K562 (cell line): ENCODE measurements at regions not wholly inside any gene's neighbourhood (a gene's known extent, or its start where the extent isn't known, plus 50 kb on each side); places are given as distances from the start of the nearest gene placed in this dataset.

ENCODE experiments used
- ATAC-seq: fragments of 200-7000 bp; cut with Tn5 transposase; 3 replicates; pipeline ENCODE4 v1.9.1; 2020; ENCODE audit warnings: moderate library complexity
- BruUV-seq: library from RNA; stranded (reverse); fragments of 400-500 nt; replicated peaks from 2 replicates; lab custom pipeline; 2021; lab: Mats Ljungman, UMichigan
- CTCF ChIA-PET: fragments of 300-600 bp; formaldehyde crosslinking; extraction: SDS; loops from one replicate; lab custom pipeline; 2021; ENCODE audit warnings: low intra/inter-chr PET ratio; lab: Yijun Ruan, JAX
- POLR2A ChIA-PET: fragments of 300-600, 350-650 bp; sonication (Branson Sonifier 250); formaldehyde crosslinking; extraction: SDS; loops from one replicate; lab custom pipeline; 2021; ENCODE audit warnings: antibody characterized with exemption, inconsistent platforms; lab: Yijun Ruan, JAX
- DNase-seq, 4 experiments: peaks; one replicate each; pipeline versions ENCODE4 v3.0.0 to v3.0.0-alpha.2; 2011 to 2018; ENCODE audit warnings: low spot score in 3 of 4, mixed read lengths in 3 of 4; ENCODE audit errors: extremely low read depth in 1 of 4
- FAIRE-seq: peaks from 2 replicates; lab custom pipeline; 2011; peaks lifted over from hg19 to GRCh38; lab: Jason Lieb, UNC
- H2AFZ ChIP-seq: 2 replicates; pipeline ENCODE4 v1.6.0; 2011; ENCODE audit warnings: low read depth, low read length, control low read depth, inconsistent platforms
- H3K27ac ChIP-seq: fragments of 200-600 bp; 3 replicates; pipeline ENCODE4 v1.8.0; 2011; ENCODE audit warnings: low read depth, mild to moderate bottlenecking, control low read depth, inconsistent platforms, low read length, moderate library complexity, mixed read lengths; ENCODE audit errors: extremely low read depth
- H3K27me3 ChIP-seq, 2 experiments: fragments of 300-600 bp in 1 of 2; 2 replicates in 1 of 2; 3 replicates in 1 of 2; pipeline versions ENCODE4 v1.6.0 to v1.8.0; 2011; ENCODE audit warnings: inconsistent platforms in 2 of 2, low read length in 2 of 2, mild to moderate bottlenecking in 1 of 2, mixed read lengths in 1 of 2, moderate library complexity in 1 of 2; ENCODE audit not compliant: control insufficient read depth in 2 of 2, insufficient read depth in 2 of 2
- H3K36me3 ChIP-seq: fragments of 300-600 bp; 3 replicates; pipeline ENCODE4 v1.8.0; 2011; ENCODE audit warnings: mild to moderate bottlenecking, low read length, inconsistent platforms; ENCODE audit not compliant: control insufficient read depth, insufficient read depth
- H3K4me1 ChIP-seq, 2 experiments: fragments of 200-600 bp in 1 of 2; replicated peaks in 1 of 2; 2 replicates in 1 of 2; 3 replicates in 1 of 2; pipeline versions ENCODE4 v1.5.1 to v1.8.0; 2011; ENCODE audit warnings: inconsistent platforms in 2 of 2, low read length in 2 of 2, mild to moderate bottlenecking in 1 of 2, mixed read lengths in 1 of 2, moderate library complexity in 1 of 2; ENCODE audit not compliant: control insufficient read depth in 2 of 2, insufficient read depth in 2 of 2
- H3K4me2 ChIP-seq: 2 replicates; pipeline ENCODE4 v1.6.1; 2011; ENCODE audit warnings: low read length, control low read depth, inconsistent platforms, mixed read lengths; ENCODE audit not compliant: insufficient read depth
- H3K4me3 ChIP-seq: fragments of 200-600 bp; sonication (generic), shearing (Covaris generic); 2 replicates; pipeline ENCODE4 v1.5.1; 2016; ENCODE audit warnings: control low read depth, inconsistent platforms
- H3K79me2 ChIP-seq: fragments of 200-600 bp; 3 replicates; pipeline ENCODE4 v1.8.0; 2011; ENCODE audit warnings: low read length, inconsistent platforms; ENCODE audit not compliant: control insufficient read depth, insufficient read depth
- H3K9ac ChIP-seq, 2 experiments: 2 replicates each; pipeline versions ENCODE4 v1.6.0 to v1.6.1; 2011; ENCODE audit warnings: low read depth in 2 of 2, low read length in 2 of 2, control low read depth in 1 of 2, inconsistent platforms in 1 of 2, mild to moderate bottlenecking in 1 of 2, mixed read lengths in 1 of 2; ENCODE audit not compliant: insufficient read depth in 1 of 2
- H3K9me1 ChIP-seq: one replicate; pipeline ENCODE4 v1.6.0; 2011; ENCODE audit warnings: inconsistent platforms, mild to moderate bottlenecking, low read length, moderate library complexity; ENCODE audit not compliant: control insufficient read depth, insufficient read depth
- H3K9me3 ChIP-seq: replicated peaks from 2 replicates; pipeline ENCODE4 v1.5.1; 2011; ENCODE audit warnings: low read depth, low read length, inconsistent platforms; ENCODE audit not compliant: control insufficient read depth, insufficient read depth
- H4K20me1 ChIP-seq: replicated peaks from 2 replicates; pipeline ENCODE4 v1.6.1; 2011; ENCODE audit warnings: low read length, inconsistent platforms, mixed read lengths; ENCODE audit not compliant: control insufficient read depth, insufficient read depth
- MCM3 ChIP-seq: fragments of 450-650 bp; IDR thresholded peaks from 2 replicates; pipeline ENCODE4 v1.6.1; 2016
- NR2C2 ChIP-seq, 2 experiments: fragments of 200-800 bp in 1 of 2; sonication (Bioruptor generic) in 1 of 2; sonication (generic) in 1 of 2; formaldehyde crosslinking in 1 of 2; IDR thresholded peaks; 2 replicates each; pipeline versions ENCODE4 v1.6.1 to v1.8.0; 2016 to 2022; ENCODE audit warnings: mild to moderate bottlenecking in 1 of 2, missing compliant biosample characterization in 1 of 2, missing genetic modification characterization in 1 of 2, missing genetic modification reagents in 1 of 2
- RB1 ChIP-seq: fragments of 450-650 bp; IDR thresholded peaks from 2 replicates; pipeline ENCODE4 v1.6.1; 2017; ENCODE audit warnings: low read depth, mild to moderate bottlenecking
- SAFB2 ChIP-seq: fragments of 200-400 bp; formaldehyde crosslinking; IDR thresholded peaks from 2 replicates; pipeline ENCODE4 v1.6.1; 2018; ENCODE audit warnings: borderline replicate concordance, low read length, low read depth, moderate library complexity; ENCODE audit not compliant: severe bottlenecking
- SIN3B ChIP-seq: fragments of 450-650 bp; IDR thresholded peaks from 2 replicates; pipeline ENCODE4 v1.6.1; 2017; ENCODE audit warnings: low read depth, mild to moderate bottlenecking, moderate library complexity
- ZNF655 ChIP-seq: fragments of 250-450 bp; sonication (Bioruptor Pico); IDR thresholded peaks from 2 replicates; pipeline ENCODE4 v1.5.0; 2021
- WGBS: fragments of 100-300 bp; shearing (Covaris generic); methylation state at CpG from one replicate; pipeline ENCODE4 v1.1.6; 2016; ENCODE audit warnings: low coverage, mixed read lengths; ENCODE audit not compliant: insufficient coverage; ENCODE audit errors: missing lambda C conversion rate; 5-methylcytosine and 5-hydroxymethylcytosine counted together
- in situ Hi-C: fragments of 300-500 bp; cut with MboI; formaldehyde crosslinking; loops from 4 replicates; pipeline ENCODE4 v1.15.0; 2018; ENCODE audit warnings: inconsistent platforms, mixed read lengths
- intact Hi-C: fragments of 100-400 bp; cut with micrococcal nuclease; formaldehyde crosslinking; loops from 2 replicates; pipeline ENCODE4 v1.14.2; 2022
- TF ChIP-seq, protein P1 (sequence below): fragments of 200-400 bp; formaldehyde crosslinking; IDR thresholded peaks from 2 replicates; pipeline ENCODE4 v1.6.1; 2017; ENCODE audit warnings: mild to moderate bottlenecking, low read depth, low read length, moderate library complexity

DNA sequence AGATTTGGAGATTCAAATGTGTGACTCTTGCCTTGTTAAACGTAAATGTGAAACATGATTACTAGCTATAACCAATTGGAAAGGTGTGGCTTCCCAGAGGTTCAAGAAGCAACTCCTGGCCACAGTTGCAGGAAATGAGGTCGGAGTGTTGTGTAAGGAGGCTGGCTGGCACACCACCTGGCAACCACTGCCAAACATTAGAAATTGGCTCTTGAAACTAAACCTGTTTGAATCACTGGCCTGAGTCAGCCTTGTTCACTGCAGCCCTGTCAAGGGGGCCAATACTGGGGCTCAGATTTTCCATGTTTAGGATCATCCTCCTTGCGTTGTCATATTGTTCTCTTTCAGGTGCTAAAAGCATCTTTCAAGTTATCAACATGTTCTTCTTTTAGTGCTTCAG is 206.3 kb downstream of the ARL6IP6 start:
- Histone ChIP-seq H3K9me3 (peaks cover 3% of the 10 kb centered on the region), H3K9me1 (no peaks in the 10 kb centered on the region), H4K20me1 (no peaks in the 10 kb centered on the region), H3K27ac (no peak overlapping the region), H2AFZ (no peak overlapping the region), H3K4me3 (no peak overlapping the region), H3K79me2 (no peaks in the 10 kb centered on the region), H3K36me3 (no peaks in the 10 kb centered on the region), H3K9ac (no peak overlapping the region), H3K4me1 (no peaks in the 10 kb centered on the region), H3K27me3 (no peaks in the 10 kb centered on the region), H3K4me2 (no peak overlapping the region)
- DNase-seq = no peak
- FAIRE-seq = no peak
- TF ChIP-seq RB1 = no peak
- TF ChIP-seq SIN3B = no peak
- CTCF ChIA-PET = no interaction called here
- 0% methylated on average over 3 of the region's 3 CpGs for WGBS
- no TSS peak for BruUV-seq
- no peak for ATAC-seq
- intact Hi-C loops = loop anchor here (5.0 kb wide), 1 partner anchor 593 kb away; no protein-coding TSS in a partner anchor
- in situ Hi-C loops = no loop called here
- POLR2A ChIA-PET = no interaction called here

GRCh38 chr2:152924219-152924618 is 205.8 kb downstream of the ARL6IP6 start:
- H2AFZ ChIP-seq = no peak overlapping the region
- no peaks in the 10 kb centered on the region for H3K4me1 ChIP-seq
- no peaks in the 10 kb centered on the region for H4K20me1 ChIP-seq
- H3K79me2 ChIP-seq = no peaks in the 10 kb centered on the region
- intact Hi-C loops = no loop called here
- no peaks in the 10 kb centered on the region for H3K36me3 ChIP-seq
- POLR2A ChIA-PET = no interaction called here
- in situ Hi-C loops = no loop called here
- DNase-seq (no peak), ATAC-seq (no peak), FAIRE-seq (no peak)
- H3K27ac ChIP-seq = no peak overlapping the region
- no TSS peak for BruUV-seq
- H3K4me3 ChIP-seq = no peak overlapping the region
- TF ChIP-seq SAFB2 = no peak
- TF ChIP-seq MCM3 = no peak
- no peak for TF ChIP-seq ZNF655 (CRISPR knock-in tag)
- TF ChIP-seq, protein P1, sequence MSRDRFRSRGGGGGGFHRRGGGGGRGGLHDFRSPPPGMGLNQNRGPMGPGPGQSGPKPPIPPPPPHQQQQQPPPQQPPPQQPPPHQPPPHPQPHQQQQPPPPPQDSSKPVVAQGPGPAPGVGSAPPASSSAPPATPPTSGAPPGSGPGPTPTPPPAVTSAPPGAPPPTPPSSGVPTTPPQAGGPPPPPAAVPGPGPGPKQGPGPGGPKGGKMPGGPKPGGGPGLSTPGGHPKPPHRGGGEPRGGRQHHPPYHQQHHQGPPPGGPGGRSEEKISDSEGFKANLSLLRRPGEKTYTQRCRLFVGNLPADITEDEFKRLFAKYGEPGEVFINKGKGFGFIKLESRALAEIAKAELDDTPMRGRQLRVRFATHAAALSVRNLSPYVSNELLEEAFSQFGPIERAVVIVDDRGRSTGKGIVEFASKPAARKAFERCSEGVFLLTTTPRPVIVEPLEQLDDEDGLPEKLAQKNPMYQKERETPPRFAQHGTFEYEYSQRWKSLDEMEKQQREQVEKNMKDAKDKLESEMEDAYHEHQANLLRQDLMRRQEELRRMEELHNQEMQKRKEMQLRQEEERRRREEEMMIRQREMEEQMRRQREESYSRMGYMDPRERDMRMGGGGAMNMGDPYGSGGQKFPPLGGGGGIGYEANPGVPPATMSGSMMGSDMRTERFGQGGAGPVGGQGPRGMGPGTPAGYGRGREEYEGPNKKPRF = no peak
- TF ChIP-seq NR2C2 (CRISPR knock-in tag; IDR thresholded peaks at IDR 0.05) = no peak
- no peak for TF ChIP-seq NR2C2 (tag; IDR thresholded peaks at IDR 0.05)
- no peaks in the 10 kb centered on the region; the same call in none of the 2 replicates for H3K9me3 ChIP-seq
- no peaks in the 10 kb centered on the region for H3K9me1 ChIP-seq
- H3K27me3 ChIP-seq = no peaks in the 10 kb centered on the region
- 0% methylated on average over 1 of the region's 1 CpG for WGBS
- H3K4me2 ChIP-seq = no peak overlapping the region
- CTCF ChIA-PET = no interaction called here
- no peak overlapping the region for H3K9ac ChIP-seq
